Spleen (tissue), 11 donors: ENCODE measurements at regions not wholly inside any gene's neighbourhood (a gene's known extent, or its start where the extent isn't known, plus 50 kb on each side); places are given as distances from the start of the nearest gene placed in this dataset.

ENCODE experiments used
- DNase-seq: peaks from one replicate; pipeline ENCODE4 v3.0.0-alpha.2; 2020
- H3K27ac ChIP-seq, 8 donors: fragments of 200-600 bp; sonication (generic) in 7 of 8; 1 replicate in 4 of 8; 2 replicates in 4 of 8; pipeline versions ENCODE4 v1.5.0 to v1.8.0; 2016 to 2021; ENCODE audit warnings: inconsistent platforms in 4 of 8, mild to moderate bottlenecking in 4 of 8, moderate library complexity in 1 of 8
- H3K27me3 ChIP-seq, 7 donors: fragments of 200-600 bp; sonication (generic) in 6 of 7; replicated peaks in 1 of 7; 1 replicate in 4 of 7; 2 replicates in 3 of 7; pipeline versions ENCODE4 v1.5.0 to v1.8.0; 2016 to 2021; ENCODE audit warnings: inconsistent platforms in 3 of 7, mild to moderate bottlenecking in 1 of 7
- H3K36me3 ChIP-seq, 6 donors: fragments of 200-600 bp; sonication (generic) in 5 of 6; 1 replicate in 4 of 6; 2 replicates in 2 of 6; pipeline versions ENCODE4 v1.5.0 to v1.8.0; 2016 to 2021; ENCODE audit warnings: inconsistent platforms in 2 of 6
- H3K4me1 ChIP-seq, 6 donors: fragments of 200-600 bp; sonication (generic) in 5 of 6; 1 replicate in 3 of 6; 2 replicates in 3 of 6; pipeline versions ENCODE4 v1.5.0 to v1.8.0; 2016 to 2021; ENCODE audit warnings: inconsistent platforms in 3 of 6
- H3K4me3 ChIP-seq, 8 donors: fragments of 200-600 bp; sonication (generic) in 7 of 8; 1 replicate in 4 of 8; 2 replicates in 4 of 8; pipeline versions ENCODE4 v1.5.0 to v1.8.0; 2016 to 2021; ENCODE audit warnings: inconsistent platforms in 4 of 8, mild to moderate bottlenecking in 4 of 8, moderate library complexity in 2 of 8
- H3K9me3 ChIP-seq, 8 donors: fragments of 200-600 bp; sonication (generic) in 7 of 8; 1 replicate in 4 of 8; 2 replicates in 4 of 8; pipeline versions ENCODE4 v1.5.0 to v1.8.0; 2016 to 2021; ENCODE audit warnings: inconsistent platforms in 4 of 8
- CTCF ChIP-seq, 11 experiments: fragments of 200-600 bp in 7 of 11; fragments of 450-650 bp in 4 of 11; sonication (generic) in 4 of 11; IDR thresholded peaks in 8 of 11; conservative IDR thresholded peaks in 3 of 11; 1 replicate in 7 of 11; 2 replicates in 4 of 11; pipeline versions ENCODE4 v1.4.0 to v1.8.0; 2016 to 2021; ENCODE audit warnings: antibody characterized with exemption in 11 of 11, inconsistent platforms in 4 of 11, mild to moderate bottlenecking in 1 of 11
- POLR2A ChIP-seq, 3 donors: fragments of 450-650 bp; IDR thresholded peaks; one replicate each; pipeline ENCODE4 v1.5.1; 2017; ENCODE audit warnings: antibody characterized with exemption in 3 of 3, mild to moderate bottlenecking in 1 of 3
- POLR2AphosphoS5 ChIP-seq, 3 donors: sonication (generic); formaldehyde crosslinking; IDR thresholded peaks; one replicate each; pipeline ENCODE4 v1.5.1; 2017; ENCODE audit warnings: antibody characterized with exemption in 3 of 3
- WGBS, 5 donors: extraction: QIAGEN DNeasy Blood & Tissue Kit in 3 of 5; methylation state at CpG; one replicate each; pipeline versions ENCODE4 v1.1.5 to v1.1.7; 2013 to 2018; 5-methylcytosine and 5-hydroxymethylcytosine counted together
- intact Hi-C: fragments of 100-400 bp; cut with DNase I; formaldehyde crosslinking; loops from one replicate; pipeline ENCODE4 v1.15.0; 2023; ENCODE audit warnings: low total_unique reads
- donor health status: healthy with polysubstance abuse.
- donor health status: DM: no; HTN: no; CAD: no; lungs with moderate emphysema.
- donor health status: DM: no; HTN: no; CAD: no.
- donor health status: Bipolar disorder and iron deficiency.
- donor health status: healthy.
- donor health status: DM: no; HTN: no; CAD: no.
- donor health status: DM: yes; HTN: yes; CAD: no.

GRCh38 chr5:101688156-101688555 lies 607.9 kb downstream of the SLCO4C1 start:
- Histone ChIP-seq H3K4me1 (no peaks in the 10 kb centered on the region), H3K36me3 (no peaks in the 10 kb centered on the region), H3K9me3 (no peaks in the 10 kb centered on the region), H3K27ac (no peak overlapping the region), H3K4me3 (no peak overlapping the region), H3K27me3 (no peaks in the 10 kb centered on the region)
- intact Hi-C loops, result no loop called here
- DNase-seq, result no peak
- TF ChIP-seq POLR2AphosphoS5 (IDR thresholded peaks at IDR 0.05) (no peak), CTCF (IDR thresholded peaks at IDR 0.05 in 8 of 11, conservative IDR thresholded peaks at IDR 0.05 in 3 of 11) (no peak), POLR2A (IDR thresholded peaks at IDR 0.05) (no peak)

GRCh38 chr5:101687349-101687985 lies 608.6 kb downstream of the SLCO4C1 start:
- H3K4me1 ChIP-seq, result no peaks in the 10 kb centered on the region
- H3K36me3 ChIP-seq, result no peaks in the 10 kb centered on the region
- no peaks in the 10 kb centered on the region for H3K27me3 ChIP-seq
- no peaks in the 10 kb centered on the region for H3K9me3 ChIP-seq
- DNase-seq, result no peak
- TF ChIP-seq POLR2AphosphoS5 (IDR thresholded peaks at IDR 0.05) (no peak), CTCF (IDR thresholded peaks at IDR 0.05 in 8 of 11, conservative IDR thresholded peaks at IDR 0.05 in 3 of 11) (no peak), POLR2A (IDR thresholded peaks at IDR 0.05) (no peak)
- intact Hi-C loops, result no loop called here
- H3K4me3 ChIP-seq, result no peak overlapping the region
- no peak overlapping the region for H3K27ac ChIP-seq

GRCh38 chr5:101686536-101687157 lies 609.4 kb downstream of the SLCO4C1 start:
- Histone ChIP-seq H3K9me3 (no peaks in the 10 kb centered on the region), H3K4me3 (no peak overlapping the region), H3K36me3 (no peaks in the 10 kb centered on the region), H3K4me1 (no peaks in the 10 kb centered on the region), H3K27me3 (no peaks in the 10 kb centered on the region), H3K27ac (no peak overlapping the region)
- no peak for DNase-seq
- no peak for TF ChIP-seq POLR2A (IDR thresholded peaks at IDR 0.05)
- TF ChIP-seq POLR2AphosphoS5 (IDR thresholded peaks at IDR 0.05), result no peak
- TF ChIP-seq CTCF (IDR thresholded peaks at IDR 0.05 in 8 of 11, conservative IDR thresholded peaks at IDR 0.05 in 3 of 11), result no peak
- WGBS, 5 donors, result 69 to 82% (median 75%) methylated on average over 3 of the region's 3 CpGs
- intact Hi-C loops, result no loop called here

GRCh38 chr5:101679816-101680215 lies 616.3 kb downstream of the SLCO4C1 start:
- DNase-seq, result no peak
- intact Hi-C loops, result no loop called here
- H3K4me3 ChIP-seq, result no peak overlapping the region
- H3K4me1 ChIP-seq, result peaks cover 0 to 4% (median 0%) of the 10 kb centered on the region in 6 donors
- 49 to 74% (median 63%) methylated on average over 2 of the region's 2 CpGs for WGBS, 5 donors
- peaks cover 0 to 6% (median 0%) of the 10 kb centered on the region in 7 donors for H3K27me3 ChIP-seq
- TF ChIP-seq POLR2A (IDR thresholded peaks at IDR 0.05) (no peak), CTCF (IDR thresholded peaks at IDR 0.05 in 8 of 11, conservative IDR thresholded peaks at IDR 0.05 in 3 of 11) (no peak), POLR2AphosphoS5 (IDR thresholded peaks at IDR 0.05) (no peak)
- H3K27ac ChIP-seq, result no peak overlapping the region
- H3K36me3 ChIP-seq, result no peaks in the 10 kb centered on the region
- H3K9me3 ChIP-seq, result no peaks in the 10 kb centered on the region
